ENCODE measurements at regions not wholly inside any gene's neighbourhood (a gene's known extent, or its start where the extent isn't known, plus 50 kb on each side); places are given as distances from the start of the nearest gene placed in this dataset.
"Not testable (repeated sequence)": the region's sequence is repeated elsewhere in the genome, so short reads cannot be mapped to it uniquely, and the experiment has no call there.

GRCh38 chr4:54842226-54842625 is 184.5 kb downstream of the KIT start:
- Histone ChIP-seq H3K9me3 (no peaks in the 10 kb centered on the region), H3K36me3 (no peaks in the 10 kb centered on the region), H3K27ac (peak overlapping the region; percentile 32 to 65), H3K27me3 (no peaks in the 10 kb centered on the region), H3K4me1 (peaks cover 0 to 11% of the 10 kb centered on the region in 2 donors), H3K4me3 (no peak overlapping the region)
- no peak for DNase-seq
- TF ChIP-seq POLR2A (IDR thresholded peaks at IDR 0.05), result no peak
- no peak for TF ChIP-seq CTCF (IDR thresholded peaks at IDR 0.05)
- intact Hi-C loops (cut with DNase I; ENCODE audit: low total_unique reads), result no loop called here

GRCh38 chr4:54840992-54841768 is 183.4 kb downstream of the KIT start:
- Histone ChIP-seq H3K27ac (peak overlapping the region; percentile 32 to 65), H3K4me3 (no peak overlapping the region), H3K4me1 (peaks cover 0 to 11% of the 10 kb centered on the region in 2 donors), H3K9me3 (no peaks in the 10 kb centered on the region), H3K36me3 (no peaks in the 10 kb centered on the region), H3K27me3 (no peaks in the 10 kb centered on the region)
- intact Hi-C loops (cut with DNase I; ENCODE audit: low total_unique reads), result no loop called here
- DNase-seq, result no peak
- TF ChIP-seq CTCF (IDR thresholded peaks at IDR 0.05) (no peak), POLR2A (IDR thresholded peaks at IDR 0.05) (no peak)

- H3K4me1 ChIP-seq, result peaks cover 0 to 11% of the 10 kb centered on the region in 2 donors
- no peak for DNase-seq
- no peaks in the 10 kb centered on the region for H3K36me3 ChIP-seq
- intact Hi-C loops (cut with DNase I; ENCODE audit: low total_unique reads), result no loop called here
- no peak overlapping the region for H3K27ac ChIP-seq
- no peak overlapping the region for H3K4me3 ChIP-seq
- no peaks in the 10 kb centered on the region for H3K27me3 ChIP-seq
- H3K9me3 ChIP-seq, result no peaks in the 10 kb centered on the region
- TF ChIP-seq CTCF (IDR thresholded peaks at IDR 0.05), result no peak
- no peak for TF ChIP-seq POLR2A (IDR thresholded peaks at IDR 0.05)
Measured at GRCh38 chr4:54840430-54840829, 182.7 kb downstream of the KIT start.

GRCh38 chr4:54838301-54838700 is 180.5 kb downstream of the KIT start:
- H3K4me1 ChIP-seq, result peaks cover 0 to 11% of the 10 kb centered on the region in 2 donors
- no peaks in the 10 kb centered on the region for H3K27me3 ChIP-seq
- H3K9me3 ChIP-seq, result no peaks in the 10 kb centered on the region
- TF ChIP-seq CTCF (IDR thresholded peaks at IDR 0.05) (no peak), POLR2A (IDR thresholded peaks at IDR 0.05) (no peak)
- no peaks in the 10 kb centered on the region for H3K36me3 ChIP-seq
- no peak overlapping the region for H3K4me3 ChIP-seq
- H3K27ac ChIP-seq, result no peak overlapping the region
- intact Hi-C loops (cut with DNase I; ENCODE audit: low total_unique reads), result no loop called here
- DNase-seq, result no peak

GRCh38 chr4:54837576-54838140 is 179.9 kb downstream of the KIT start:
- Histone ChIP-seq H3K4me1 (peaks cover 0 to 11% of the 10 kb centered on the region in 2 donors), H3K27ac (no peak overlapping the region), H3K27me3 (no peaks in the 10 kb centered on the region), H3K9me3 (no peaks in the 10 kb centered on the region), H3K4me3 (no peak overlapping the region), H3K36me3 (no peaks in the 10 kb centered on the region)
- TF ChIP-seq POLR2A (IDR thresholded peaks at IDR 0.05), result no peak
- TF ChIP-seq CTCF (IDR thresholded peaks at IDR 0.05), result no peak
- intact Hi-C loops (cut with DNase I; ENCODE audit: low total_unique reads), result no loop called here
- no peak for DNase-seq

- DNase-seq; intact Hi-C loops (cut with DNase I; ENCODE audit: low total_unique reads); H3K27me3 ChIP-seq; H3K4me1 ChIP-seq; H3K36me3 ChIP-seq; H3K27ac ChIP-seq; H3K9me3 ChIP-seq; H3K4me3 ChIP-seq: not testable (repeated sequence)
Measured at GRCh38 chr4:54828361-54828760, 170.6 kb downstream of the KIT start.

Data from uterus (tissue), 3 donors.